ENCODE measurements at regions not wholly inside any gene's neighbourhood (a gene's known extent, or its start where the extent isn't known, plus 50 kb on each side); places are given as distances from the start of the nearest gene placed in this dataset.
"Not testable (repeated sequence)": the region's sequence is repeated elsewhere in the genome, so short reads cannot be mapped to it uniquely, and the experiment has no call there.

DNA sequence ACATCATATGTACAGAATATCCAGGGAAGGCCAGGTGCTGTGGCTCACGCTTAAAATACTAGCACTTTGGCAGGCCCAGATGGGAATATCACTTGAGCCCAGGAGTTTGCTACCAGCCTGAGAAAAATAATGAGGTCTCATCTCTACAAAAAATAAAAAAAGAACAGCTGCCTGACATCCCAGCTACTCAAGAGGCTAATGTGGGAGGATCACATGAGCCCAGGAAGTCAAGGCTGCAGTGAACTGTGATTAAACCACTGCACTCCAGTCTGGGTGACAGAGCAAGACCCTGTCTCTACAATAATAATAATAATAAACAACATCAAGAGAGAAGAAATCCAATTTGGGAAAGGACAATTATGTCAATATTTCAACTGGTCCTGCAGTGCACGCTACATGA lies 1433.9 kb downstream of the CDY2B start:
- H3K36me3 ChIP-seq (ENCODE audit: insufficient read depth, low read length): no peaks in the 10 kb centered on the region
- DNase-seq (no peak), ATAC-seq (ENCODE audit: insufficient read depth, low read depth) (no peak)
- H2AFZ ChIP-seq (ENCODE audit: low read depth, low read length): no peak overlapping the region
- H3K4me2 ChIP-seq (ENCODE audit: insufficient read depth, low read length): no peak overlapping the region
- no peaks in the 10 kb centered on the region for H4K20me1 ChIP-seq (ENCODE audit: insufficient read depth, low read length)
- no peak for TF ChIP-seq EZH2 (IDR thresholded peaks at IDR 0.05; ENCODE audit: borderline replicate concordance, low read depth, low read length, severe bottlenecking)
- TF ChIP-seq, protein P1, sequence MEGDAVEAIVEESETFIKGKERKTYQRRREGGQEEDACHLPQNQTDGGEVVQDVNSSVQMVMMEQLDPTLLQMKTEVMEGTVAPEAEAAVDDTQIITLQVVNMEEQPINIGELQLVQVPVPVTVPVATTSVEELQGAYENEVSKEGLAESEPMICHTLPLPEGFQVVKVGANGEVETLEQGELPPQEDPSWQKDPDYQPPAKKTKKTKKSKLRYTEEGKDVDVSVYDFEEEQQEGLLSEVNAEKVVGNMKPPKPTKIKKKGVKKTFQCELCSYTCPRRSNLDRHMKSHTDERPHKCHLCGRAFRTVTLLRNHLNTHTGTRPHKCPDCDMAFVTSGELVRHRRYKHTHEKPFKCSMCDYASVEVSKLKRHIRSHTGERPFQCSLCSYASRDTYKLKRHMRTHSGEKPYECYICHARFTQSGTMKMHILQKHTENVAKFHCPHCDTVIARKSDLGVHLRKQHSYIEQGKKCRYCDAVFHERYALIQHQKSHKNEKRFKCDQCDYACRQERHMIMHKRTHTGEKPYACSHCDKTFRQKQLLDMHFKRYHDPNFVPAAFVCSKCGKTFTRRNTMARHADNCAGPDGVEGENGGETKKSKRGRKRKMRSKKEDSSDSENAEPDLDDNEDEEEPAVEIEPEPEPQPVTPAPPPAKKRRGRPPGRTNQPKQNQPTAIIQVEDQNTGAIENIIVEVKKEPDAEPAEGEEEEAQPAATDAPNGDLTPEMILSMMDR (IDR thresholded peaks at IDR 0.05; ENCODE audit: borderline replicate concordance, extremely low read depth, low read length, poor library complexity, severe bottlenecking): no peak
- no peak overlapping the region for H3K4me3 ChIP-seq (ENCODE audit: low read depth in 1 of 2, low read length in 2 of 2)
- H3K27me3 ChIP-seq (ENCODE audit: insufficient read depth, low read length, poor library complexity): no peaks in the 10 kb centered on the region
- H3K9me3 ChIP-seq (ENCODE audit: insufficient read depth, low read length, severe bottlenecking): no peaks in the 10 kb centered on the region
- no peak overlapping the region for H3K27ac ChIP-seq (ENCODE audit: low read length)
- H3K79me2 ChIP-seq (ENCODE audit: insufficient read depth, low read length): no peaks in the 10 kb centered on the region
- H3K4me1 ChIP-seq (ENCODE audit: insufficient read depth, low read length): no peaks in the 10 kb centered on the region
- H3K9ac ChIP-seq (ENCODE audit: low read depth, low read length): no peak overlapping the region

DNA sequence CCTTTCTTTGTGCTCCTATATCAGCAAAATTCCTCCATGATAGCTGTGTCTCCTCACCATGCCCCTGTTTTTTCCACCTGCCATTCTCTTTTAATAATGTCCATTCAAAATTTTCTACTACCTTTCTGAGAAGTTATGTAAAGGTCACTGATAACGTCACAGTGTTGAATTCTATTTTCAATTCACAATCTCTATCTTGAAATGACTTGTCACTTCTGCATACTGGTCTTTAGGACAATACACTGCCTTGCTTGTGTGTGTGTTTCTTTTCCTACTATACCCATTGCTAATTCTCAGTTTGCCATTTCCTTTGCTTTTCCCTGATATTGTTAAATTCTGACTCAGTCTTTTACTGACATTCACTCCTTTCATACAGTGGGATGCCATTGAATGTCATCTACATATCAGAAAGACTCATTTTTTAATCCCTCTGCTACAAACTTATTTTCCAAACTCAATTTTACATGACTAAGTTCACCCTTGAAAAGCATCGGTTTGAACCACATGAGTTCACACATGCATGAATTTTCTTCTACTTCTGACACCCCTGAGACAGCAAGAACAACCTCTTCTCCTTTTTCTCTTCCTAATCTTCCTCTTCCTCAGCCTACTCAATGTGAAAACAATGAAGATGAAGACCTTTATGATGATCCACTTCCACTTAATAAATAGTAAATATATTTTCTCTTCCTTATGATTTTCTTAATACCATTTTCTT lies 1470.7 kb downstream of the CDY2B start:
- H3K4me2 ChIP-seq (ENCODE audit: insufficient read depth, low read length); ATAC-seq (ENCODE audit: insufficient read depth, low read depth); H3K4me1 ChIP-seq (ENCODE audit: insufficient read depth, low read length); H4K20me1 ChIP-seq (ENCODE audit: insufficient read depth, low read length); H3K27ac ChIP-seq (ENCODE audit: low read length); H3K9ac ChIP-seq (ENCODE audit: low read depth, low read length); H3K27me3 ChIP-seq (ENCODE audit: insufficient read depth, low read length, poor library complexity); H3K79me2 ChIP-seq (ENCODE audit: insufficient read depth, low read length); DNase-seq; H3K36me3 ChIP-seq (ENCODE audit: insufficient read depth, low read length); H3K4me3 ChIP-seq (ENCODE audit: low read depth in 1 of 2, low read length in 2 of 2); H3K9me3 ChIP-seq (ENCODE audit: insufficient read depth, low read length, severe bottlenecking); H2AFZ ChIP-seq (ENCODE audit: low read depth, low read length): not testable (repeated sequence)

DNA sequence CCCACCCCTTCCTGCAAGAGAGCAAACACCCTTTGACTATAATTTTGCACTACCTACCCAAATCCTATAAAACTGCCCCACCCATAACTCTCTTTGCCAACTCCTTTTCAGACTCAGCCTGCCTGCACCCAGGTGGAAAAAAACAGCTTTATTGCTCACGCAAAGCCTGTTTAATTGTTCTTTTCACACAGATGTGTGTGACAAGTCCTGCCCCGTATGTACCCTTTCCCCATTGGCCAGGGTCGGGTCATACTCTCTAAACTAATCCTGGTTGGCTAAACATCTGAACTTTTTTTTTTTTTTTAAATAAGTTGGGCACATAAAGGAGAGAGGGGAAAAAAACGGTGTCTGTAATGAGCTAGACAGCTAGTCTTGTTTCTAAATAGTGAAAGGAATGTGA lies 1500.6 kb downstream of the CDY2B start:
- DNase-seq; ATAC-seq (ENCODE audit: insufficient read depth, low read depth): not testable (repeated sequence)

DNA sequence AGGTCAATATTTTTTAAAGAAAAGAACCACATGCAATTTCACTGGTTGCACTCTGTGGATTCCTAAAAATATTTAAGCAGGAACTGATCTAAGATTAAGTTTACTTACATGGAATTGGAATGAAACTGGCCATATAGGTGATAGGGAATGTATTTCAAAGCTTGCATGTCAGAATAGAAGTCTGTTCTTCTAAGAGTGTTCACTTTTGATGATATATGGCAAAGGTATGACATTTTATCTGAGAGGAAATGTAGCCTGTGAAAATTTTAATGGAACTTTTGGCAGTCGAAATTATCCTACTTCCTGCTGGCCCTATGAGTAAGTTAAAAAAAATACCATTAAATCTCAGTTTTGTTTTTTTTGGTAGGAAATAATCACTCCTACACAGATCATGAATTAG lies 1538.4 kb downstream of the CDY2B start:
- not testable (repeated sequence) for H3K79me2 ChIP-seq (ENCODE audit: insufficient read depth, low read length); DNase-seq; H3K4me1 ChIP-seq (ENCODE audit: insufficient read depth, low read length); H2AFZ ChIP-seq (ENCODE audit: low read depth, low read length); H4K20me1 ChIP-seq (ENCODE audit: insufficient read depth, low read length); H3K9ac ChIP-seq (ENCODE audit: low read depth, low read length); H3K36me3 ChIP-seq (ENCODE audit: insufficient read depth, low read length); ATAC-seq (ENCODE audit: insufficient read depth, low read depth); H3K4me3 ChIP-seq (ENCODE audit: low read depth in 1 of 2, low read length in 2 of 2); H3K27me3 ChIP-seq (ENCODE audit: insufficient read depth, low read length, poor library complexity); H3K27ac ChIP-seq (ENCODE audit: low read length); H3K4me2 ChIP-seq (ENCODE audit: insufficient read depth, low read length); H3K9me3 ChIP-seq (ENCODE audit: insufficient read depth, low read length, severe bottlenecking)

More for the DNA sequence above, 1500.6 kb downstream of the CDY2B start:
- not testable (repeated sequence) for H3K4me1 ChIP-seq (ENCODE audit: insufficient read depth, low read length); H3K27me3 ChIP-seq (ENCODE audit: insufficient read depth, low read length, poor library complexity); H3K79me2 ChIP-seq (ENCODE audit: insufficient read depth, low read length); H3K27ac ChIP-seq (ENCODE audit: low read length); H4K20me1 ChIP-seq (ENCODE audit: insufficient read depth, low read length); H3K9ac ChIP-seq (ENCODE audit: low read depth, low read length); H3K4me2 ChIP-seq (ENCODE audit: insufficient read depth, low read length); H3K36me3 ChIP-seq (ENCODE audit: insufficient read depth, low read length); H3K9me3 ChIP-seq (ENCODE audit: insufficient read depth, low read length, severe bottlenecking); H2AFZ ChIP-seq (ENCODE audit: low read depth, low read length); H3K4me3 ChIP-seq (ENCODE audit: low read depth in 1 of 2, low read length in 2 of 2)

DNA sequence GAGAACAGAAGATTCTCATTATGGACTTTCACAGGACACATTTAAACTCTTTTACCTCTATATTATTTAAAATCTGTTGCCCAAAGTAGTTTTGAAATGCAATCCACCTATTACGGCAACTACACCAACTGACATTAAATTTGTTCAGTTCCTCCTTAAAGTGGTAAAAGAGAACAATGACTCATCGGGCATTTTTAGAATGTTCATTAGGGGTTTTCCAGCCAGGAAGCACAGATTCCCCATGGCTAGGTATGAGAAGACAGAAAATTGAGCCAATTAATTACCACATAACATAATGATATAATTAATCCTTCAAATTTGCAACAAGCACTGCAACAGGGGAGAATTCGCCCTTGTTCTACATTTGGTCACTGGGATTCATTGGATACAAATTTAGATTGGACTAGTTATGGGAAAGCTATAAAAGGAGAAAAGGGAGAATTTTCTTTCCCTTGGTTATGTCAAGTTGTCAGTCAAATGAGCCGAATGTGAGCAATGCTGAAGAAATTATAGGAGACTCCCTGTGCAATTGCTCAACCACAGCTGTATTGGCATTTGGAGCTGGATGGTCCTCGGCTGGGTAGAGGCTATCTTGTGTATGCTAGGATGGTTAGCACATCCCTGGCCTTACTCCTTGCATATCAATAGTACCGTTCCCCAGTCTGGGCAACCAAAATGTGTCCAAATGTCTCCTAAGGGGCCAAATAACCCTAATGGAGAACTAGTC lies 1549.8 kb downstream of the CDY2B start:
- H2AFZ ChIP-seq (ENCODE audit: low read depth, low read length); ATAC-seq (ENCODE audit: insufficient read depth, low read depth); H4K20me1 ChIP-seq (ENCODE audit: insufficient read depth, low read length); H3K4me1 ChIP-seq (ENCODE audit: insufficient read depth, low read length); H3K27me3 ChIP-seq (ENCODE audit: insufficient read depth, low read length, poor library complexity); H3K79me2 ChIP-seq (ENCODE audit: insufficient read depth, low read length); H3K9ac ChIP-seq (ENCODE audit: low read depth, low read length); DNase-seq; H3K9me3 ChIP-seq (ENCODE audit: insufficient read depth, low read length, severe bottlenecking); H3K4me3 ChIP-seq (ENCODE audit: low read depth in 1 of 2, low read length in 2 of 2); H3K36me3 ChIP-seq (ENCODE audit: insufficient read depth, low read length); H3K4me2 ChIP-seq (ENCODE audit: insufficient read depth, low read length); H3K27ac ChIP-seq (ENCODE audit: low read length): not testable (repeated sequence)

DNA sequence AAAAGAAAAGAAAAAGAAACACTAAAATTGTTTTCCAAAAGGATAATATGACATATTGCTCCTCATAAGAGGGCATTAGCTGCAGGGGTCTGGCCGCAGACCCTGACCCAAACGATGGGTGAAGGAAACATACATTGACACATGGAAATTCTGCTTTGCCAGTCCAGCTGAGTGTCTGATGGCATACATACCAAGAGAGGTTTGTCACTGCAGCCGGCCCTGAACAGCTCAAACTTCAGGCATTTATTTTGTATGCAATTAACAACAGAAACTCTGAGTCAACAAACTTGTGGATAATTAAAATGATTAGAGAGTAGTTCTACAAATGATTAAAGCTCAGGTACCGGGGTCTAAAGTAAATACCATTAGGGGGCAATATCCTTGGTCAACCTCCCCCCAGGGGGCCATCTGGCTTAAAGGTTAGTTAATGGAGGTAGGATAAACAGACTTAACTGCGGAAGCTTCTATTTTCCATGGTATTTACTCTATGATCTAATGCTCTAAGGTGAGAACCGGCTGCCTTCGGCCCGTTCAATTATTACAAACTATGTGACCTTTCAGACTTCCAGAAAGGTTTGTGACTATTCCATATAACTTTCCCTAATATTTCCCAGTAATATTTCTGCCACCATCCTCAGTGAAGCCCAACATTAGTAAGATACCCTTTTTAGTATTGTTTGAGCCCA lies 1550.7 kb downstream of the CDY2B start:
- not testable (repeated sequence) for H3K4me3 ChIP-seq (ENCODE audit: low read depth in 1 of 2, low read length in 2 of 2); H3K36me3 ChIP-seq (ENCODE audit: insufficient read depth, low read length); H3K79me2 ChIP-seq (ENCODE audit: insufficient read depth, low read length); H3K9me3 ChIP-seq (ENCODE audit: insufficient read depth, low read length, severe bottlenecking); H2AFZ ChIP-seq (ENCODE audit: low read depth, low read length); H3K4me1 ChIP-seq (ENCODE audit: insufficient read depth, low read length); H3K9ac ChIP-seq (ENCODE audit: low read depth, low read length); ATAC-seq (ENCODE audit: insufficient read depth, low read depth); H3K27me3 ChIP-seq (ENCODE audit: insufficient read depth, low read length, poor library complexity); DNase-seq; H3K4me2 ChIP-seq (ENCODE audit: insufficient read depth, low read length); H4K20me1 ChIP-seq (ENCODE audit: insufficient read depth, low read length); H3K27ac ChIP-seq (ENCODE audit: low read length)
